NCI-H748 (cell line): ENCODE measurements at regions not wholly inside any gene's neighbourhood (a gene's known extent, or its start where the extent isn't known, plus 50 kb on each side); places are given as distances from the start of the nearest gene placed in this dataset.

Experiments
- DNase-seq: peaks from one replicate; lab custom pipeline; 2025; ENCODE audit not compliant: unreplicated experiment; lab: John Stamatoyannopoulos, UW

DNA sequence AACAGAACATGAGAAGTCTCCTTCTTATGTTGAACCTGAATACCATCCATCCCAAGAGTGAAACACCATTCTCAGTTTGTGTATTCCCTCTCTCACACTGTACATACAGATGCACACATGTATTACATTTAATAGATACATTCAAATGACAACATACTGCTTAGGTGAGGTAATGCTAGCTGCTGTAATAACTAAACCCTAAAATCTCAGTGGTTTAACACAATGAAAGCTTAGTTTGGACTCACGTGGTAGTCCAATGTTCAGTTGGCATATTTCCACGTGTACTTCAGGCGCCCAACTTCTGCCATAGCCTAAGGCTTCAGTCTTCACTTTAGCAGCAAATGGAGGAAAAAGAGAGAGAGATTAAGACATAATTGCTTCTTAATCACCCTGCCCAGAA is 351.1 kb upstream of the PMFBP1 start:
- DNase-seq = no peak

DNA sequence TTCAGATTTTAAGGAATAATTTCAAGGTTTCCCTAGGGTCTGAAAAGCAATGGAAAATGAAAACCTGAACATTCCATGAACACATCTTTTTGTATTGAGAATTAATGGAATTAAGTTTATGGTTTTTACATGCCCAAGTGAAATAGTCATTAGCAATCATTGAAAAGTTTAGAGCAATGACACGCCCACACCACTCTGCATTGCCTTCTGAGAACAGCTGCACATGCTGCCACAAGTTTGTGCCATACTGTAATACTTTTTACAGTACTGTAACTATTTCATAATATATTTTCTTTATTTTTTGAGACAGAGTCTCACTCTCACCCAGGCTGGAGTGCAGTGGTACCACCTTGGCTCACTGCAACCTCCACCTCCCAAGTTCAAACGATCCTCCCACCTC is 345.2 kb upstream of the PMFBP1 start:
- DNase-seq = no peak

DNA sequence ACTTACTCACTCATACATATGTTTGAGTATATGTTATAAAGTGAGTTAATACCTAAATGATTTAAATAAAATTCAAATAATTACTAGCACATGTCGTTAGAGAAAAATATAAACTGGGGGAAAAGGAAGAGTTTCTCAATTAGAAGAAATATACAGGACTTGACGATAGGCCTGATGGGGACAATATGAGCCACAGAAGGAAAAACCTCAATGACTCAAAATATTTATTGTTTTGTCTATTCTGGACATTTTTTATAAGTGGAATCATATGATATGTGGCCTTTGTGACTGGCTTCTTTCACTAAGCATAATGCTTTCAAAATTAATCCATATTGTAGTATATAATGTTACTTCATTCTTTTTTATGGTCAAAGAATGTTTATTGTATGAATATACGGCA is 339.2 kb upstream of the PMFBP1 start:
- no peak for DNase-seq

GRCh38 chr16:72508191-72508590 is 336.2 kb upstream of the PMFBP1 start:
- DNase-seq = no peak

- no peak for DNase-seq
These were observed 330.6 kb upstream of the PMFBP1 start for GRCh38 chr16:72502594-72503005.

DNA sequence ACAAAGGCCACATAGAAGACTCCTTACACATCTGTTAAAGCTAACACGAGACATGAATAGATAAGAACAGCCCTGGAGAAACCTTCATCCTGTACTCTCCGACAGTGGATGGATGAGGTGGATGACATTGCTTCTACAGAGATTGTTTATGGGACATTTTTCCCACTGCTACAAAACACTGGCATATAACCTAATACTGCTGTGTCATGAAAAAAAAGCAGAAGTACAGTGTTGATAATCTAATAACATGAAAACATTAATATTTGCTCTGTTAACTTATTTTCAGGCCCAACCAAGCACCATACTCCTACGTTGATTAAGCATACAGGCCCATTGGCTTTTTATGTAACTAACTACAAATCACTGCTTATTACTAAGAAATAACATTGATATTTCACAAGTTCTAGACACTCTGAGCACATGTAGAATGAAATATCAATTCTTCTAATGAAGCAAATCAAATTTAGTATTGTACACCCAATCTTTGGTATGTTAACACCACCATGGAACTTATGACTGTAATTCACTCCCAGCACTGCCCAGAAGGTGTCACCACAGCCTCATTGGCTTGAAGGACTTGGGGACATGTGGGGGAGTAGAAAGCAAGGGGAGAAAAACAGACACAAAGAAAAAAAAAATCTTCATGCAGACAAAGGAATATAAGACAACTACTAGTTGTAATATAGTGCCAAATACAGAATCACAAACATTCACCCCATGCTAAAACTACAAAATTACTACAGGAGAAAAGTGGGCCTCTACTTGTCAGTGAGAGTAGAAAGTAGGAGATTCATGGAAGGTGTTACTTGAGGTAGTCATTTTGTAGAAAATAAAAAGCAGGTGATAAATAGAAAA is 330.0 kb upstream of the PMFBP1 start:
- peak; percentile 64 for DNase-seq

DNA sequence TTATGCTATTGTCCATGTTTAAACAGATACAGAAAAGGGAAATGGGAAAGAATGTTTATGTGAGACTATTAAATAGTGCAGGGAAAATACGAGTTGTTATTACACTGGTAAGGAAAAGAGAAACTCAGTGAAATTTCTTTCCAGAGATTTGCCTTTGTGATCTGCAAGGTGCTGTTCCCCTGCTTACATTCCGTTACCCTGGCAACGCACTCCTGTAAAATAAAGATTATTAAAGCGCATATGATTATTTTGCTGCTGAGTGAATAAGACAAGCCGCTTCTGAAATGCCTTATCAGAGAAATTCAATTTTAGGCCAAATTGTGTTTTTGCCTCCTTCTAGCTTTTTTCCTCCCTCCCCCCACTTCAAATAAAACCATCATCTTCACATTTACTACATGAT is 328.6 kb upstream of the PMFBP1 start:
- DNase-seq = no peak

DNA sequence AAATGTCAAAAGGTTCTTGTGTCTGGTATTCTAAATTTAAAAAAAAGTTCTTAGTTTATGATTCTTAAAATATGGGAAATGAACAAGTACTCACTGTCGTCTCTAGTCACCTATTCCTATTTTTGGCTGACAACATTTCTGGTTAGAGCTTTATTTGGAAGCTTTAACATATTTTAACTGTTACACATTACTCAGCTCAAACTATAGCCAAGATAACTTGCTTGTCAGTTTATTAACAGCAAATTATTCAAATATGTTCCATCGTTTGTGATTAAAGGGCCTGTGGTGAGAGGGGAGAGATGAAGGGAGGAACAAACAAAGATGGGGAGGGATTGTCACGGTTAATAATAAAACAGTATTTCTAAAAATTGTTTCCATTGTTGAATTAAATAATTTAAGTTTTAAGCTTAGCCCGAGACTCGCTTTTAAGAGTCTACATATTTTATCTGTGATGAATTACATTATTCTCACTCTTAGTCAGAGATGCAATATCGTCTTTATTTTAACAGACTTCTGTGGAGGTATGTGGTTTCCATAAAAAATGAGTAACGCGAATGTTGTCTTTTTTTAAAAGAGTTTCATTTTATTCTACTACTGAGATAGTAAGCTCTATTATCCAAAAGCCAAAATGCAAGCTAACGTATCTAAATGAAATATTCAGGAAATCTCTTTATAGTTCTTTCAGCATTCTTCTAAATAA is 321.9 kb upstream of the PMFBP1 start:
- DNase-seq = no peak

- DNase-seq = no peak
These were observed 315.3 kb upstream of the PMFBP1 start for GRCh38 chr16:72487283-72487682.

DNA sequence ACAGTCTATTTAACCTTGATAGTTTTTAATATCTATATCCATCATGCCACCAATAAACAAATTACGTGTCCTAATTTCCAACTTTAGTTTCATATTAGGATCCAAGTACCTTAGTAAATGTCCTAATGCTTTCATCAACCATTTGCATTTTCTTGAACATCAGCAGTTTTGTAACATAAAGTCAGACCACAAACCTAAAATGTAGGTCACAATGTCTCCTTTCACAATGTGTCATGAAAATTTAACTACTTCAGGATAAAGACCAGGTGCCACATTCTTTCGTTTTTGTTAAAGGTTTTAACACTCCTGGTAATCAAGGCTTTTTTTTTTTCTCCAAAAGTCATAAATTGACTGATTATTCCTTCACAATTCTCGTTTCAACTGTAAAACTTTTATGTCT is 310.7 kb upstream of the PMFBP1 start:
- no peak for DNase-seq

- DNase-seq = no peak
These were observed 309.5 kb upstream of the PMFBP1 start for GRCh38 chr16:72481419-72481818.

DNA sequence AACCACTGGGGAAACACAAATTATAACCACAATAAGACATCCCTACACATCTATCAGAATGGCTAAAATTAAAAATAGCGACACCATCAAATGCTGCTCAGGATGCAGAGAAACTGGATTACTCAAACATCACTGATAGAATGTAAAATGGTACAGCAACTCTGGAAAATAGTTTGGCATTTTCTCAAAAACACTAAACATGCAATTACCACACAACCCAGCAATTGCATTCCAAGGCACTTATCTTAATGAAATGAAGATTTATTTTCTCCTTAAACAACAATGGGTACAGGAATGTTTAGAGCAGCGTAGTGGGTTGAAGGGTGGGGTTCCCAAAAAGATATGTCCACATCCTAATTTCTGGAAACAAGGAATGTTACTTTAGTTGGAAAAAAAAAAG is 309.0 kb upstream of the PMFBP1 start:
- DNase-seq = no peak

DNA sequence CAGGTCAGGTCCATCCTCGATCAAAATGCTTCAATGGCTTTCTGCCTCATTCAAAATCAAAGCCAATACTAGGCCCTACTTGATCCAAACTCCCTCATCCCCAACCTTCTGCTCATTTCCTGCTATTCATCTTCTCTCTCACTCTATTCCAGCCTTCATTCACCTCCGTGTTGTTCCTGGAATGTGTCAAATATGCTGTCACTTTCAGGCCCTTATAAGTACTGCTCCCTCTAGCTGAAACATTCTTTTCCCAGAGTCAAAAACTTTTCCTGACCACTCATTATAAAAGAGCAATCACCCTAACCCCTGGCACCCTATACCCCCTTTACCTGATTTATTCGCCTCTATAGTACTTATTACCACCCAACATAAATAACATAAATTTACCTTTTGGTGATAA is 303.7 kb upstream of the PMFBP1 start:
- no peak for DNase-seq

DNA sequence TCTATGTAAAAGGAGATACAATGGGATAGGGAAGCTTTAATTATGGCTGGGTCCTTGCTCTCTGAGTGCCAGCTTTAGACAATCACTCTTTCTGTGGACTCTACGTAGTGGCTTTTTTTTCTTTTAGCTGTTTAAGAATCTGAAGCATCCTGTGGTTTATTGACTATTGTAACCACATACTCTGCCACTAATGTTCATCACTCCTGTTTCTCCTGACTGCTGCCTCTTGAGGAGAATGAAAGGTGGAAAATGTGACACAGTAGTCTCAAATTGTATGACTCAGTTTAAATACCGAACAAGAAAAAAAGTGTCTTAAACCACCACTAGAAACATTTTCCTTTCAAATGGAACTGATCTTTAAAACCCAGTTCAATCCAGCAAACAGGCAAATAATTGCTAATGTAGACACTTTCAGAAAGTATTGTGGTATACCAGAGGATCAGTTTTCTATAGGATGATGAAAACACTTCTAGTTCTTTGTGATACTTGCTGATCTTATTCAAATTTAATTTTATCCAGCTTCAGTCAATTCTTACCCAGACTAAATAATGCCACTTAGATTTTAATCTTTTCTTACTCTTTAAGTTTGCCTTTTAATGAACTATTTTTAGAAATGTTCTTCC is 302.7 kb upstream of the PMFBP1 start:
- DNase-seq = no peak

DNA sequence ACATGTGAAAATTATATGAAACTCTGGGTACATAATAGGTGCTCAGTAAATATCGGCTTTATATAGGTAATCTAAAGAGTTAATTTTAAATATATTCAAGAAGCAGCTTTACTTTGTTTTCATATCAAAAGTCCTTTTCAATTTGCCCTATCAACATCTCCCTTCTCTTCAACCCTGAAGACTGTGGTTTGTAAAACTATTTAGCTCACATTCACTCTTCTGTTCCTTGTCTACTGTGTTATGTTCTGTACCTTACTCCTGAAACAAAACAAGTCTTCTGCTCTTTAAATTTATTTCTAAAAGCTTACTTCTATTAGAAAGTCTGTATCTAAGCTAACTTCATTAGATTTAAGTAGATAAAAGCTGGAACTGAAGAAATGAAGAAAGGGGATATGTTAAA is 301.7 kb upstream of the PMFBP1 start:
- DNase-seq = no peak

DNA sequence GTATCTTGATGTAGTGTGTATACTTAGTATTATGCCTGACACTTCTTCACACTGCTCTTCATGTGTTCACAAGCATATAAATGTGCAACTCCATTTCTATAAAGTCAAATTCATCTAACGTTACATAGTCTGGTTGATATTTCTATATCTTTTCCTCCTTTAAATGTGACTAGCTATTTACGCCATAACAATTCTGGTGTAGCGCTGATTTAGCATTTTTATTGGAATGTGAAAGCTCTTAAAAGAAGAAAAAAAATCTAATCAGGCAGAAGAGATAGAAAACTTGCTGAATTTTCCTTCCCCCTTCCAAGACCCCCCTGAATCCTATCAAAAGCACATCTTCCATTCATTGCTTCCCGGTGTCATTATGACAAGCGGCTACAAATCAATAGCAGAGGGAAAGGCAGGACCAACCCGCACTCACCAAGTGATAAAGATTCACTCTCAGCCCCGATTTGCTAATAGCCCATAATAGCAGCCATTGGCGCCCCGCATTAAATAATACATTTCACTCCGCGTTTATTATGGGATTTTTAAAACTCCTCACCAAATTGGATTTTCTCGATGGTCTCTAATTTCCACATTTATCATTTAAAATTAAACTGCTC is 299.5 kb upstream of the PMFBP1 start:
- DNase-seq = no peak

DNA sequence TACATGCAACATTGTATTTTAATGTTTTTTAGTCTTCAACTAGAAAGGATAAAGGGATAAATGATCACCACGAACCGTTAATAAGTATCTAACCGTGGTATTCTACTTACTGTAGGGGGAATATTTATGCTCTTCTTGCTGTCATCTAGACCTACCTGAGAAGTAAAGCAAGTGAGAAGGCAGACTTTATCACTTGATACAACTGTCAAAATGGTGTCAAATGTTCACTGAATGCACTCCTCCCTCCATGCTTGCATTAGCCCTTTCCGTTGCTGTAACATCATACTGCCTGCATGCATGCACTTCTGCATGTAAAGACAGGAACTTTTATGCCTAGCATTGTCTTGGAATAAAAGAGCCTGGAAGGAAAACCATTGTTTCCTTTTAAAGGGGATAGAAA is 298.6 kb upstream of the PMFBP1 start:
- DNase-seq = no peak

GRCh38 chr16:72469932-72470331 is 298.0 kb upstream of the PMFBP1 start:
- DNase-seq = no peak

GRCh38 chr16:72468582-72468981 is 296.6 kb upstream of the PMFBP1 start:
- no peak for DNase-seq

DNA sequence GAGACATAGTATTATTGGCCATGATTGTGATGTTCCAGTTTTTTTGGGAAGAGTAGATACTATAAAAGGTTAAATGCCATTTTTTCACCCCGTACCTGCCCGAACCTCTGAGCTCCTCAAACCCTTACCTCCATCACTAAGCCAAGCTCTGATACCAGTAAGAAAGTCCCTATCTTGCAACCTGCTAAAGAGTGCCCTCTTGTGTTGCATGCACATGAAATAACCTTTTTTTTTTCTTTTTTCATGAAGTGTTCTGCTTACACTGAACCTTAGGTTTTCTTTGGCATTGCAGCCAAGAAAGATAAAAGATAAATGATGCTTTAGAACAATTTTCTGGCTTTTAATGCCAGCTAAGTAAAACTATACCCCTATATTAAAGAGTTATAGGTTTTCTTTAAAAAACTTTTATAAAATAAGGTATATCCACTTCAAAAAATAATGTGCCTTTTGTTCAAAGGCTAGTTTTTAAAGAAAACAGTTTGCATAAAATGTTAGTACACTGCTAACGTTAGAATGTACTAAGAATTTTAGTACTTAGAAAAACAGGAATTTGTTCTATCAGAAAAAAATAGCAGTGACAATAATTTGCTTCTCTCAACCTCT is 295.3 kb upstream of the PMFBP1 start:
- DNase-seq = peak; percentile 46
